SJCRH30 (cell line): ENCODE measurements at regions not wholly inside any gene's neighbourhood (a gene's known extent, or its start where the extent isn't known, plus 50 kb on each side); places are given as distances from the start of the nearest gene placed in this dataset.

Source experiments
- DNase-seq, 2 experiments: peaks; one replicate each; pipeline ENCODE4 v3.0.0-alpha.2; 2015 to 2020
- H3K27ac ChIP-seq: fragments of 250-450 bp; sonication (Bioruptor Pico); 2 replicates; pipeline ENCODE4 v1.5.1; 2020; ENCODE audit warnings: mild to moderate bottlenecking, moderate library complexity
- H3K27me3 ChIP-seq: fragments of 250-450 bp; sonication (Bioruptor Pico); 2 replicates; pipeline ENCODE4 v1.5.1; 2020; ENCODE audit warnings: mild to moderate bottlenecking, moderate library complexity
- H3K36me3 ChIP-seq: fragments of 250-450 bp; sonication (Bioruptor Pico); 2 replicates; pipeline ENCODE4 v1.5.1; 2020; ENCODE audit warnings: mild to moderate bottlenecking, moderate library complexity
- H3K4me1 ChIP-seq: fragments of 250-450 bp; sonication (Bioruptor Pico); 2 replicates; pipeline ENCODE4 v1.5.1; 2020; ENCODE audit warnings: mild to moderate bottlenecking, moderate library complexity
- H3K4me3 ChIP-seq: fragments of 250-450 bp; sonication (Bioruptor Pico); 2 replicates; pipeline ENCODE4 v1.5.1; 2020; ENCODE audit warnings: mild to moderate bottlenecking, moderate library complexity
- H3K9me3 ChIP-seq: fragments of 250-450 bp; sonication (Bioruptor Pico); replicated peaks from 2 replicates; pipeline ENCODE4 v1.5.1; 2020; ENCODE audit warnings: mild to moderate bottlenecking, moderate library complexity

- DNase-seq = no peak
- H3K9me3 ChIP-seq = no peaks in the 10 kb centered on the region
- H3K27me3 ChIP-seq = no peaks in the 10 kb centered on the region
- no peaks in the 10 kb centered on the region for H3K4me1 ChIP-seq
- no peak overlapping the region for H3K27ac ChIP-seq
- no peaks in the 10 kb centered on the region for H3K36me3 ChIP-seq
- no peak overlapping the region for H3K4me3 ChIP-seq
These were observed 160.3 kb downstream of the PTEN start for GRCh38 chr10:88023676-88024075.

- H3K4me3 ChIP-seq = no peak overlapping the region
- H3K27ac ChIP-seq = no peak overlapping the region
- no peaks in the 10 kb centered on the region for H3K9me3 ChIP-seq
- H3K4me1 ChIP-seq = no peaks in the 10 kb centered on the region
- H3K36me3 ChIP-seq = no peaks in the 10 kb centered on the region
- no peak for DNase-seq
- H3K27me3 ChIP-seq = no peaks in the 10 kb centered on the region
These were observed 162.6 kb downstream of the PTEN start for GRCh38 chr10:88026031-88026430.

- no peak for DNase-seq
- Histone ChIP-seq H3K36me3 (no peaks in the 10 kb centered on the region), H3K27me3 (no peaks in the 10 kb centered on the region), H3K9me3 (no peaks in the 10 kb centered on the region), H3K27ac (no peak overlapping the region), H3K4me1 (no peaks in the 10 kb centered on the region), H3K4me3 (no peak overlapping the region)
These were observed 164.1 kb downstream of the PTEN start for GRCh38 chr10:88027570-88027969.

- Histone ChIP-seq H3K9me3 (no peaks in the 10 kb centered on the region), H3K27me3 (no peaks in the 10 kb centered on the region), H3K4me3 (no peak overlapping the region), H3K36me3 (no peaks in the 10 kb centered on the region), H3K4me1 (no peaks in the 10 kb centered on the region), H3K27ac (no peak overlapping the region)
- no peak for DNase-seq
These were observed 164.6 kb downstream of the PTEN start for GRCh38 chr10:88028072-88028471.

- DNase-seq = no peak
- Histone ChIP-seq H3K36me3 (no peaks in the 10 kb centered on the region), H3K4me1 (no peaks in the 10 kb centered on the region), H3K27me3 (no peaks in the 10 kb centered on the region), H3K4me3 (no peak overlapping the region), H3K9me3 (no peaks in the 10 kb centered on the region), H3K27ac (no peak overlapping the region)
These were observed 165.2 kb downstream of the PTEN start for GRCh38 chr10:88028654-88029053.

GRCh38 chr10:88032566-88032965 lies 169.1 kb downstream of the PTEN start:
- peaks cover 2% of the 10 kb centered on the region for H3K4me1 ChIP-seq
- DNase-seq = no peak
- H3K9me3 ChIP-seq = no peaks in the 10 kb centered on the region
- no peaks in the 10 kb centered on the region for H3K36me3 ChIP-seq
- no peak overlapping the region for H3K27ac ChIP-seq
- H3K27me3 ChIP-seq = no peaks in the 10 kb centered on the region
- no peak overlapping the region for H3K4me3 ChIP-seq

GRCh38 chr10:88033385-88033784 lies 170.0 kb downstream of the PTEN start:
- H3K36me3 ChIP-seq = no peaks in the 10 kb centered on the region
- H3K4me3 ChIP-seq = no peak overlapping the region
- DNase-seq = no peak
- H3K27ac ChIP-seq = no peak overlapping the region
- H3K4me1 ChIP-seq = peaks cover 10% of the 10 kb centered on the region
- H3K9me3 ChIP-seq = no peaks in the 10 kb centered on the region
- no peaks in the 10 kb centered on the region for H3K27me3 ChIP-seq

- no peaks in the 10 kb centered on the region for H3K9me3 ChIP-seq
- no peak overlapping the region for H3K4me3 ChIP-seq
- H3K4me1 ChIP-seq = peaks cover 13% of the 10 kb centered on the region
- H3K36me3 ChIP-seq = no peaks in the 10 kb centered on the region
- H3K27me3 ChIP-seq = no peaks in the 10 kb centered on the region
- DNase-seq = no peak
- no peak overlapping the region for H3K27ac ChIP-seq
These were observed 170.4 kb downstream of the PTEN start for GRCh38 chr10:88033793-88034192.

- peak in 1 of 2 experiments; percentile 8 for DNase-seq
- H3K36me3 ChIP-seq = no peaks in the 10 kb centered on the region
- no peak overlapping the region for H3K27ac ChIP-seq
- no peaks in the 10 kb centered on the region for H3K27me3 ChIP-seq
- H3K9me3 ChIP-seq = no peaks in the 10 kb centered on the region
- H3K4me3 ChIP-seq = no peak overlapping the region
- H3K4me1 ChIP-seq = peaks cover 13% of the 10 kb centered on the region
These were observed 172.7 kb downstream of the PTEN start for GRCh38 chr10:88036126-88036525.

GRCh38 chr10:88037623-88038022 lies 174.2 kb downstream of the PTEN start:
- no peaks in the 10 kb centered on the region for H3K9me3 ChIP-seq
- no peak overlapping the region; the same call in 1 of the 2 replicates for H3K27ac ChIP-seq
- peaks cover 14% of the 10 kb centered on the region for H3K4me1 ChIP-seq
- peak in 1 of 2 experiments; percentile 22 for DNase-seq
- no peak overlapping the region for H3K4me3 ChIP-seq
- H3K36me3 ChIP-seq = no peaks in the 10 kb centered on the region
- no peaks in the 10 kb centered on the region for H3K27me3 ChIP-seq

GRCh38 chr10:88038268-88038667 lies 174.8 kb downstream of the PTEN start:
- H3K27me3 ChIP-seq = no peaks in the 10 kb centered on the region
- H3K27ac ChIP-seq = peak overlapping the region; percentile 54
- DNase-seq = peak; percentile 47 to 75
- H3K9me3 ChIP-seq = no peaks in the 10 kb centered on the region
- no peaks in the 10 kb centered on the region for H3K36me3 ChIP-seq
- H3K4me1 ChIP-seq = peaks cover 18% of the 10 kb centered on the region
- no peak overlapping the region for H3K4me3 ChIP-seq

- no peak overlapping the region for H3K4me3 ChIP-seq
- H3K36me3 ChIP-seq = no peaks in the 10 kb centered on the region
- H3K4me1 ChIP-seq = peaks cover 18% of the 10 kb centered on the region
- H3K27me3 ChIP-seq = no peaks in the 10 kb centered on the region
- DNase-seq = no peak
- H3K9me3 ChIP-seq = no peaks in the 10 kb centered on the region
- no peak overlapping the region for H3K27ac ChIP-seq
These were observed 176.2 kb downstream of the PTEN start for GRCh38 chr10:88039496-88040200.

GRCh38 chr10:88041243-88042159 lies 178.1 kb downstream of the PTEN start:
- no peak for DNase-seq

GRCh38 chr10:88042160-88043100 lies 179.0 kb downstream of the PTEN start:
- H3K27me3 ChIP-seq = no peaks in the 10 kb centered on the region
- H3K36me3 ChIP-seq = no peaks in the 10 kb centered on the region
- H3K4me1 ChIP-seq = peaks cover 17% of the 10 kb centered on the region
- no peak overlapping the region for H3K4me3 ChIP-seq
- H3K27ac ChIP-seq = no peak overlapping the region
- no peaks in the 10 kb centered on the region for H3K9me3 ChIP-seq
- peak; percentile 50 to 78 for DNase-seq

More at GRCh38 chr10:88041243-88042159, 178.1 kb downstream of the PTEN start:
- no peaks in the 10 kb centered on the region for H3K9me3 ChIP-seq
- H3K4me3 ChIP-seq = no peak overlapping the region
- H3K27me3 ChIP-seq = no peaks in the 10 kb centered on the region
- H3K36me3 ChIP-seq = no peaks in the 10 kb centered on the region
- no peak overlapping the region for H3K27ac ChIP-seq
- H3K4me1 ChIP-seq = peaks cover 18% of the 10 kb centered on the region
